T-cell (primary cell): ENCODE measurements at regions not wholly inside any gene's neighbourhood (a gene's known extent, or its start where the extent isn't known, plus 50 kb on each side); places are given as distances from the start of the nearest gene placed in this dataset.
A peak's percentile ranks its signal among the peaks of the same experiment; 100 is the strongest.
"Not testable (repeated sequence)": the region's sequence is repeated elsewhere in the genome, so short reads cannot be mapped to it uniquely, and the experiment has no call there.

ENCODE experiments used
- ATAC-seq, 4 experiments: fragments of 200-7000 bp in 3 of 4; fragments of 150-1000 bp in 1 of 4; cut with Tn5 transposase; replicated peaks in 1 of 4; 1 replicate in 3 of 4; 2 replicates in 1 of 4; pipeline ENCODE4 v1.10.0; 2021; ENCODE audit warnings: moderate library complexity in 3 of 4, mild to moderate bottlenecking in 2 of 4, moderate number of reproducible peaks in 1 of 4
- CTCF ChIA-PET, 2 donors: fragments of 300-600 bp; sonication (Branson Sonifier 250); formaldehyde crosslinking; loops; one replicate each; lab custom pipeline; 2022; ENCODE audit warnings: antibody characterized with exemption in 2 of 2; lab: Charles Lee
- POLR2A ChIA-PET, 2 donors: fragments of 300-600 bp; sonication (Branson Sonifier 250); formaldehyde crosslinking; loops; one replicate each; lab custom pipeline; 2022; ENCODE audit warnings: antibody characterized with exemption in 2 of 2; lab: Charles Lee
- DNase-seq, 35 experiments: peaks; one replicate each; pipeline versions ENCODE4 v3.0.0 to v3.0.0-alpha.2; 2013 to 2023
- H3K27ac ChIP-seq: one replicate; pipeline ENCODE4 v1.5.1; 2013; ENCODE audit warnings: low read length
- H3K27me3 ChIP-seq, 2 experiments: replicated peaks in 1 of 2; 1 replicate in 1 of 2; 2 replicates in 1 of 2; pipeline versions ENCODE4 v1.6.1 to v1.7.0; 2013; ENCODE audit warnings: low read length in 1 of 2, mixed read lengths in 1 of 2; ENCODE audit not compliant: control insufficient read depth in 2 of 2, insufficient read depth in 2 of 2; ENCODE audit errors: extremely low read depth in 1 of 2
- H3K36me3 ChIP-seq, 2 donors: 1 replicate in 1 of 2; 2 replicates in 1 of 2; pipeline versions ENCODE4 v1.6.1 to v1.7.0; 2013; ENCODE audit warnings: low read length in 1 of 2; ENCODE audit not compliant: control insufficient read depth in 2 of 2, insufficient read depth in 1 of 2; ENCODE audit errors: extremely low read depth in 1 of 2
- H3K4me1 ChIP-seq, 2 experiments: 1 replicate in 1 of 2; 2 replicates in 1 of 2; pipeline versions ENCODE4 v1.6.1 to v1.7.0; 2013; ENCODE audit warnings: low read length in 2 of 2, mixed read lengths in 1 of 2; ENCODE audit not compliant: insufficient read depth in 2 of 2, control insufficient read depth in 1 of 2; ENCODE audit errors: extremely low read depth in 1 of 2
- H3K4me3 ChIP-seq, 2 donors: 1 replicate in 1 of 2; 2 replicates in 1 of 2; pipeline versions ENCODE4 v1.5.1 to v1.7.0; 2013; ENCODE audit warnings: mild to moderate bottlenecking in 2 of 2, low read length in 1 of 2, moderate library complexity in 1 of 2; ENCODE audit not compliant: control insufficient read depth in 1 of 2; ENCODE audit errors: extremely low read depth in 1 of 2
- H3K9me3 ChIP-seq: 2 replicates; pipeline ENCODE4 v1.7.0; 2013
- H3K27ac Mint-ChIP-seq, 2 donors: one replicate each; pipeline ENCODE4 v1.8.0; 2020 to 2021; ENCODE audit warnings: mild to moderate bottlenecking in 2 of 2, mixed read lengths in 2 of 2
- H3K27me3 Mint-ChIP-seq, 2 donors: one replicate each; pipeline ENCODE4 v1.8.0; 2021 to 2022; ENCODE audit warnings: mixed read lengths in 2 of 2
- H3K36me3 Mint-ChIP-seq: one replicate; pipeline ENCODE4 v1.8.0; 2021; ENCODE audit warnings: mixed read lengths
- H3K4me1 Mint-ChIP-seq, 3 donors: one replicate each; pipeline ENCODE4 v1.8.0; 2020 to 2022; ENCODE audit warnings: mixed read lengths in 3 of 3, mild to moderate bottlenecking in 1 of 3
- H3K4me3 Mint-ChIP-seq, 3 donors: one replicate each; pipeline ENCODE4 v1.8.0; 2020 to 2022; ENCODE audit warnings: mild to moderate bottlenecking in 3 of 3, mixed read lengths in 3 of 3, moderate library complexity in 3 of 3
- H3K9me3 Mint-ChIP-seq, 3 donors: one replicate each; pipeline ENCODE4 v1.8.0; 2020 to 2022; ENCODE audit warnings: mixed read lengths in 3 of 3
- WGBS: methylation state at CpG from one replicate; pipeline ENCODE4 v1.1.5; 2013; ENCODE audit warnings: missing lambda C conversion rate; ENCODE audit not compliant: insufficient coverage; 5-methylcytosine and 5-hydroxymethylcytosine counted together

DNA sequence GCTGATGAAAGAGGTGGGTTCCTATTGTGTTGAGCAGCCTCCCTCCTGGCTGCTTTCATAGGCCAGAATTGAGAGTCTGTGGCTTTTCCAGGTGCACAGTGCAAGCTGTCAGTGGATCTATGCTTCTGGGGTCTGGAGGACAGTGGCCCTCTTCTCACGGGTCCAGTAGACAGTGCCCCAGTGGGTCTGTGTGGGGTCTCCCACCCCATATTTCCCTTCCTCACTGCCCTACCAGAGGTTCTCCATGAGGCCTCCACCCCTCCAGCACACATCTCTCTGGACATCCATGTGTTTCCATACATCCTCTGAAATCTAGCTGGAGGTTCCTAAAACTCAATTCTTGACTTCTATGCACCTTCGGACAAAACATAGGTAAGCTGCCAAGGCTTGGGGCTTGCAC, 201.2 kb downstream of the FAM43A start:
- Histone ChIP-seq H3K36me3 (no peaks in the 10 kb centered on the region), H3K27me3 (peaks cover 0 to 12% of the 10 kb centered on the region in 2 experiments), H3K9me3 (no peaks in the 10 kb centered on the region), H3K4me1 (no peaks in the 10 kb centered on the region), H3K4me3 (no peak overlapping the region), H3K27ac (no peak overlapping the region)
- POLR2A ChIA-PET, result no interaction called here
- Mint-ChIP-seq H3K27ac (no peak overlapping the region), H3K4me3 (no peak overlapping the region), H3K4me1 (no peaks in the 10 kb centered on the region), H3K36me3 (peaks cover 4% of the 10 kb centered on the region), H3K27me3 (peaks cover 2 to 4% of the 10 kb centered on the region in 2 donors), H3K9me3 (peaks cover 9 to 18% (median 18%) of the 10 kb centered on the region in 3 donors)
- DNase-seq (no peak), ATAC-seq (no peak)
- CTCF ChIA-PET, result interaction anchor here in 1 of 2 donors (0.6 kb wide), 1 partner anchor 159 kb away, joined by 4 read pairs; no protein-coding TSS in a partner anchor
- WGBS, result 90% methylated on average over 1 of the region's 2 CpGs

DNA sequence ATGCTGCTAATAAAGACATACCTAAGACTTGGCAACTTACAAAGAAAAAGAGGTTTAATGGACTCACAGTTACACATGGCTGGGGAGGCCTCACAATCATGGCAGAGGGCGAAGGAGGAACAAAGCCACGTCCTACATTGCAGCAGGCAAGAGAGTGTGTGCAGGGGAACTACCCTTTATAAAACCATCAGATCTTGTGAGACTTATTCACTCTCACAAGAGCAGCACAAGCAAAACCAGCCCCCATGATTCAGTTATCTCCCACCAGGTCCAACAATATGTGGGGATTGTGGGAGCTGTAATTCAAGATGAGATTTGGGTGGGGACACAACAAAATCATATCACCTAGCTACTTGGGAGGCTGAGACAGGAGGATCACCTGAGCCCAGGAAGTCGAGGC, 202.4 kb downstream of the FAM43A start:
- H3K9me3 Mint-ChIP-seq, result peaks cover 9 to 22% (median 22%) of the 10 kb centered on the region in 3 donors
- POLR2A ChIA-PET, H3K4me3 ChIP-seq, H3K36me3 Mint-ChIP-seq, H3K4me3 Mint-ChIP-seq, H3K36me3 ChIP-seq, H3K4me1 ChIP-seq, ATAC-seq, H3K9me3 ChIP-seq, CTCF ChIA-PET, H3K27me3 Mint-ChIP-seq, H3K27ac ChIP-seq, H3K4me1 Mint-ChIP-seq, H3K27ac Mint-ChIP-seq, DNase-seq: not testable (repeated sequence)
- H3K27me3 ChIP-seq, result peaks cover 0 to 12% of the 10 kb centered on the region in 2 experiments
- no CpG with 5 or more reads among the region's 3 CpGs for WGBS

DNA sequence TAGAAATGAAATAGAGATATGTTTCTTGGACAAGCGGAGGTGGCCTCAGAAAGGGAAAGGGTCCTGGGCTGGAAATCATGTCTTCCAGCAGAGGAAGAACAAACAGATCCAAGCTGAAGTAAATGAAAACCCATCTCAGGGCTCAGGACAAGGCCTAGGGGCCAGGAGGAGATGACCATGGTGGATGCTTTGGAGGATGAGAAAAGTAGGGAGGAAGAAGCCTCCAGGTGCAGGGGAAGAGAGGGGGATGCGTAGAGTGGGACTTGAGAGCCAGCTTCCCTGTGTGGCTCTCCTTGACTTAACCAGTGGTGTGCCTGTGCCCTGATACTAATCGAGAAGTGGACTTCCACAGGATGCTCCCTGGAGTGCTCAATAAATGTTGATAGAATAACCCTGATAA, 203.2 kb downstream of the FAM43A start:
- no peak overlapping the region for H3K4me3 ChIP-seq
- no peaks in the 10 kb centered on the region for H3K36me3 ChIP-seq
- DNase-seq, result no peak
- H3K27ac ChIP-seq, result no peak overlapping the region
- H3K27me3 ChIP-seq, result peaks cover 0 to 6% of the 10 kb centered on the region in 2 experiments
- no peaks in the 10 kb centered on the region for H3K9me3 ChIP-seq
- no peaks in the 10 kb centered on the region for H3K27me3 Mint-ChIP-seq
- H3K4me1 Mint-ChIP-seq, result no peaks in the 10 kb centered on the region
- ChIA-PET POLR2A (no interaction called here), CTCF (no interaction called here)
- peaks cover 6 to 22% (median 19%) of the 10 kb centered on the region in 3 donors for H3K9me3 Mint-ChIP-seq
- ATAC-seq, result no peak
- no peak overlapping the region for H3K4me3 Mint-ChIP-seq
- peak overlapping the region in 1 of 2 donors; percentile 33 for H3K27ac Mint-ChIP-seq
- H3K36me3 Mint-ChIP-seq, result peaks cover 2% of the 10 kb centered on the region
- 83% methylated on average over 3 of the region's 3 CpGs for WGBS
- no peaks in the 10 kb centered on the region for H3K4me1 ChIP-seq

DNA sequence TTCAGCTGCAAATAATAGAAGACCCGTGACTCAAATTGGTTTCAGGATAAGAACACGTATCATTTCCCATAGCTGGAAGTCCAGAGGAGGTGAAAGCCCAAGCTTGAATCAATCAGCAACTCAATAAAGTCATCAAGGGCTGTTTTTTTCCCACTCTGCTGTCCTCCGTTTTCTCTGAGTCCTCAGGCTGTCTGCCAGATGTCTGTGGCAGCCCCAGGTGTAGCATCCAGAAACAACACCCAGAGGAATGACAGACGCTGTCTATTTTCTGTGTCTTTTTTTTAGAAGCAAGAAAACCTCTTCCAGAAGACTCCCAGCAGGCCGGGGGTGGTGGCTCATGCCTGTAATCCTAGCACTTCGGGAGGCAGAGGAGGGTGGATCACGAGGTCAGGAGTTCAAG, 204.4 kb downstream of the FAM43A start:
- H3K9me3 ChIP-seq, result no peaks in the 10 kb centered on the region
- H3K27ac ChIP-seq, result no peak overlapping the region
- H3K4me3 ChIP-seq, result no peak overlapping the region
- Mint-ChIP-seq H3K4me1 (no peaks in the 10 kb centered on the region), H3K27me3 (no peaks in the 10 kb centered on the region), H3K4me3 (no peak overlapping the region), H3K36me3 (no peaks in the 10 kb centered on the region), H3K27ac (no peak overlapping the region), H3K9me3 (peaks cover 4 to 28% (median 21%) of the 10 kb centered on the region in 3 donors)
- no peaks in the 10 kb centered on the region for H3K36me3 ChIP-seq
- ChIA-PET POLR2A (no interaction called here), CTCF (no interaction called here)
- WGBS, result 74% methylated on average over 3 of the region's 7 CpGs
- no peaks in the 10 kb centered on the region for H3K4me1 ChIP-seq
- ATAC-seq, result no peak
- DNase-seq, result no peak
- H3K27me3 ChIP-seq, result peaks cover 0 to 1% of the 10 kb centered on the region in 2 experiments

DNA sequence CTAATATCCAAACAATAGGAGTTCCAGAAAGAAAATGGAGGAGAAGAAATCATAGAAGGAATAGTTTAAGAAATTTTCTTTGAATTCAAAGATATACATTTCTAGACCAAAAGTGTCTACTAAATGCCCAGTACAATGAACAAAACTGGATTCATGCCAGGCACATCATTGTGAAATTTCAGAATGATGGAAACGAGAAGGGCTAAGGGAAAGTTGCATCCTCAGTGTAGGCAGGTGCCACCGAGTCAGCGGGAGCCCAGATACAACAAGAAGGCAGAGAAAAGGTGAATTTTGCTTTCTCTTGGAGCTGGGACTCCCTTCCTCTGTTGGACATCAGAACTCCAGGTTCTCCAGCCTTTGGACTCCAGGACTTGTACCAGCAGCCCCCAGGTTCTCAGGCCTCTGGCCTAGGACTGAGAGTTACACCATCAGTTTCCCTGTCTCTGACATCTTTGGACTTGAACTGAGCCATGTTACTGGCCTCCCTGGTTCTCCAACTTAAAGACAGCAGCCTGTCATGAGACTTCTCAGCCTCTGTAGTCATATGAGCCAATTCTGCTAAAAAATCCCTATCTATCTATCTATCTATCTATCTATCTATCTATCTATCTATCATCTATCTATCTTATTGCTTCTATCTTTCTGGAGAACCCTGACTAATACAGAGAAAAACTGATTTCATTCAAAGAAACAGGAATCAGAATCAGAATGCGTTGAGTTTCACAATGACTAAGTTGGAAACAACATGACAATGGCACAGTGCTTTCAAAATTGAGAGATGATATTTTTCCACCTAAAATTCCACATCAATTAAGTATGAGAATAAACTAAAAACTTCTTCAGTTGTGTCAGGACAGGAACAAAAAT, 207.7 kb downstream of the FAM43A start:
- CTCF ChIA-PET, result no interaction called here

DNA sequence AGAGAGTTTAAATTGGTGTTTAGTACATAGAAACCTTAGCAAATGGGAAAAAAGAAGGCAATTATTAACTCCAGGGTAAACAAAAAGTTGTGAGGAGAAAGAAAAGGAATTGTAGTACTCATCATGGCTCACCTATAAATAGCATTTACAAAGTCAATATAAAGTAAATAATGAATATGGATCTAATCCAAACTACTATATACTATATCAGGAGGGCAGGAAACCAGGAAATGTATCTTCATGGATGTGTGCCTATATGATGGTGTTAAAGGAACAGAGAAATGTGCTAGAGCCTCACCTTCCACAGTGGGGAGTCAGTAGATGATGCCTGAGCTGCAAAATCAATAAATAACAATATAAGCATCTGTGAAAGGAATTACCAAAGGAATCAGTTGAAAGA, 208.9 kb downstream of the FAM43A start:
- no peaks in the 10 kb centered on the region for H3K36me3 Mint-ChIP-seq
- Histone ChIP-seq H3K36me3 (no peaks in the 10 kb centered on the region), H3K4me1 (no peaks in the 10 kb centered on the region), H3K27me3 (no peaks in the 10 kb centered on the region), H3K27ac (no peak overlapping the region), H3K9me3 (no peaks in the 10 kb centered on the region), H3K4me3 (no peak overlapping the region)
- H3K9me3 Mint-ChIP-seq, result peaks cover 4 to 48% (median 35%) of the 10 kb centered on the region in 3 donors
- no peaks in the 10 kb centered on the region for H3K4me1 Mint-ChIP-seq
- peaks cover 10 to 13% of the 10 kb centered on the region in 2 donors for H3K27me3 Mint-ChIP-seq
- H3K27ac Mint-ChIP-seq, result no peak overlapping the region
- no peak for DNase-seq
- ChIA-PET CTCF (no interaction called here), POLR2A (no interaction called here)
- no peak for ATAC-seq
- H3K4me3 Mint-ChIP-seq, result no peak overlapping the region

More for the DNA sequence above, 207.7 kb downstream of the FAM43A start:
- no peak for ATAC-seq
- Histone ChIP-seq H3K4me1 (no peaks in the 10 kb centered on the region), H3K36me3 (no peaks in the 10 kb centered on the region), H3K9me3 (no peaks in the 10 kb centered on the region), H3K4me3 (no peak overlapping the region), H3K27me3 (no peaks in the 10 kb centered on the region), H3K27ac (no peak overlapping the region)
- Mint-ChIP-seq H3K4me3 (no peak overlapping the region), H3K36me3 (no peaks in the 10 kb centered on the region), H3K4me1 (no peaks in the 10 kb centered on the region), H3K9me3 (peaks cover 0 to 38% (median 23%) of the 10 kb centered on the region in 3 donors), H3K27ac (no peak overlapping the region), H3K27me3 (peaks cover 3 to 4% of the 10 kb centered on the region in 2 donors)
- POLR2A ChIA-PET, result no interaction called here
- WGBS, result 34% methylated on average over 3 of the region's 4 CpGs
- DNase-seq, result no peak
